ENCODE measurements at regions not wholly inside any gene's neighbourhood (a gene's known extent, or its start where the extent isn't known, plus 50 kb on each side); places are given as distances from the start of the nearest gene placed in this dataset.

GRCh38 chr11:134471087-134471715, 59.2 kb upstream of the B3GAT1 start:
- no peaks in the 10 kb centered on the region for H3K9me3 ChIP-seq
- H3K4me3 ChIP-seq, result no peak overlapping the region
- H3K36me3 ChIP-seq (replicated peaks), result no peaks in the 10 kb centered on the region
- DNase-seq (ENCODE audit: low spot score in 2 of 2), result no peak
- H3K4me1 ChIP-seq, result no peaks in the 10 kb centered on the region
- H3K27me3 ChIP-seq (ENCODE audit: low read depth), result peaks cover 28% of the 10 kb centered on the region
- in situ Hi-C loops (cut with MboI; ENCODE audit: low sequenced_read_pairs), result no loop called here

DNA sequence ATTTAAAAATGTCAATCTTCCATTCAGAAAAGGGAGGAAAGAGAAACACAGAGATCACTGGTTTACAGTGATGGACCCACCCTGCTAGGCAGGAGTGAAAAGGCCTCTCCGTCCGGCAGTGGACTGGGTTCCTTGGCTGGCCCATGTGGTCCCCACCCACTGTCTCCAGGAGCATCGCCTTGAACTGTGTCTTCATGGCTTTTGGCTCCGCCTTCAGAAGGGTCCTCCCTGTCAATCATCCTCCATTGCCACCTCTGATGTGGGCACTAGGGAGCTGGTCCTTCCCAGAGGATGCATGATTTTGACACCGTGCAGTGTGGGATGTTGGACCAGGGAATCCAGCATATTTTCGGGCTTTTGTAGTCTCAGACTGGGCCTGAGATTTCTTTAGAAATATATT, 58.2 kb upstream of the B3GAT1 start:
- Histone ChIP-seq H3K9me3 (no peaks in the 10 kb centered on the region), H3K4me3 (no peak overlapping the region), H3K4me1 (no peaks in the 10 kb centered on the region), H3K36me3 (replicated peaks) (no peaks in the 10 kb centered on the region), H3K27me3 (ENCODE audit: low read depth) (peaks cover 38% of the 10 kb centered on the region)
- in situ Hi-C loops (cut with MboI; ENCODE audit: low sequenced_read_pairs), result no loop called here
- no peak for DNase-seq (ENCODE audit: low spot score in 2 of 2)

GRCh38 chr11:134469627-134470026, 57.6 kb upstream of the B3GAT1 start:
- no peaks in the 10 kb centered on the region for H3K4me1 ChIP-seq
- in situ Hi-C loops (cut with MboI; ENCODE audit: low sequenced_read_pairs), result no loop called here
- H3K4me3 ChIP-seq, result no peak overlapping the region
- H3K27me3 ChIP-seq (ENCODE audit: low read depth), result peaks cover 44% of the 10 kb centered on the region
- no peaks in the 10 kb centered on the region for H3K36me3 ChIP-seq (replicated peaks)
- H3K9me3 ChIP-seq, result no peaks in the 10 kb centered on the region
- DNase-seq (ENCODE audit: low spot score in 2 of 2), result no peak

DNA sequence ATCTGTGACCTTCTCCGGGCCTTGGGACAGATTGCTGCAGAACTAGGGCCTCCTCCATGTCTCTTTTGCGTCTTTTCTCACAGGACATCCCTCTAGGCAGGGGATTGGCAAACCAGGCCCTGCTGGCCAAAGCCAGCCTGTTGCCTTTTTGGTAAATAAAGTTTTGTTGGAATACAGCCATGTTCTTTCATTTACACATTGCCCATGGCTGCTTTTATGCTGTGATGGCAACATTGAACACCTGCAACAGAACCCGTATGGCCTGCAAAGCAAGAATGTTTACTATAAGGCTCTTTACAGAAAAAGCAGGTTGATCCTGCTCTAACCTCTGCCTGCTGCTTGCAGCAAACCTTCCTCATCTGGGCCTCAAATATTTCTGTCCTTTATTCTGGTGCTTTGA, 56.8 kb upstream of the B3GAT1 start:
- Histone ChIP-seq H3K36me3 (replicated peaks) (no peaks in the 10 kb centered on the region), H3K9me3 (no peaks in the 10 kb centered on the region), H3K4me3 (no peak overlapping the region), H3K4me1 (no peaks in the 10 kb centered on the region), H3K27me3 (ENCODE audit: low read depth) (peaks cover 47% of the 10 kb centered on the region)
- in situ Hi-C loops (cut with MboI; ENCODE audit: low sequenced_read_pairs), result no loop called here
- no peak for DNase-seq (ENCODE audit: low spot score in 2 of 2)

GRCh38 chr11:134468081-134468668, 56.1 kb upstream of the B3GAT1 start:
- Histone ChIP-seq H3K36me3 (replicated peaks) (no peaks in the 10 kb centered on the region), H3K9me3 (no peaks in the 10 kb centered on the region), H3K4me3 (no peak overlapping the region), H3K27me3 (ENCODE audit: low read depth) (peaks cover 47% of the 10 kb centered on the region), H3K4me1 (no peaks in the 10 kb centered on the region)
- in situ Hi-C loops (cut with MboI; ENCODE audit: low sequenced_read_pairs), result no loop called here
- no peak for DNase-seq (ENCODE audit: low spot score in 2 of 2)

- Histone ChIP-seq H3K9me3 (no peaks in the 10 kb centered on the region), H3K27me3 (ENCODE audit: low read depth) (peaks cover 44% of the 10 kb centered on the region), H3K36me3 (replicated peaks) (no peaks in the 10 kb centered on the region), H3K4me3 (no peak overlapping the region), H3K4me1 (no peaks in the 10 kb centered on the region)
- in situ Hi-C loops (cut with MboI; ENCODE audit: low sequenced_read_pairs), result no loop called here
- DNase-seq (ENCODE audit: low spot score in 2 of 2), result no peak
Observed at GRCh38 chr11:134466610-134467567, 54.8 kb upstream of the B3GAT1 start.

DNA sequence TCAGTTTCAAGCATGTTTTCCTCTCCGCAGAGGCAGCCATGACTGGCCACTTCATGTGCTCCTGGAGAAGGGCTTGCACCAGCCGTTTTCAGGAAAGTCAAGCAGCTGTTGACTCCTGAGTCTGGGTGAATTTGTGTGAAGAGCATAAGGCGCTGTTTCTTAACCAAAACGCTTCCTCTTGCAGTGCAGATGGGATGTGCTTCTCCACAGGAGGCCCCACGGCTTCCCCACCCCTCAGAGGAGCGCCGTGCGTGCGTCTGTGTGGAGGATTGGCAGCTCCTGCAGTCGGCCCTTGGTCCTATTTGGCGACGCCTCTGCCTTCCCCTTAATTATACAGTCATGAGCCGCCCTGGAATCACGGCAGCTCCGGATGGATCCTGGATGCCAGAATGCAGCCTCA, 54.1 kb upstream of the B3GAT1 start:
- in situ Hi-C loops (cut with MboI; ENCODE audit: low sequenced_read_pairs), result no loop called here
- peaks cover 38% of the 10 kb centered on the region for H3K27me3 ChIP-seq (ENCODE audit: low read depth)
- DNase-seq (ENCODE audit: low spot score in 2 of 2), result no peak

DNA sequence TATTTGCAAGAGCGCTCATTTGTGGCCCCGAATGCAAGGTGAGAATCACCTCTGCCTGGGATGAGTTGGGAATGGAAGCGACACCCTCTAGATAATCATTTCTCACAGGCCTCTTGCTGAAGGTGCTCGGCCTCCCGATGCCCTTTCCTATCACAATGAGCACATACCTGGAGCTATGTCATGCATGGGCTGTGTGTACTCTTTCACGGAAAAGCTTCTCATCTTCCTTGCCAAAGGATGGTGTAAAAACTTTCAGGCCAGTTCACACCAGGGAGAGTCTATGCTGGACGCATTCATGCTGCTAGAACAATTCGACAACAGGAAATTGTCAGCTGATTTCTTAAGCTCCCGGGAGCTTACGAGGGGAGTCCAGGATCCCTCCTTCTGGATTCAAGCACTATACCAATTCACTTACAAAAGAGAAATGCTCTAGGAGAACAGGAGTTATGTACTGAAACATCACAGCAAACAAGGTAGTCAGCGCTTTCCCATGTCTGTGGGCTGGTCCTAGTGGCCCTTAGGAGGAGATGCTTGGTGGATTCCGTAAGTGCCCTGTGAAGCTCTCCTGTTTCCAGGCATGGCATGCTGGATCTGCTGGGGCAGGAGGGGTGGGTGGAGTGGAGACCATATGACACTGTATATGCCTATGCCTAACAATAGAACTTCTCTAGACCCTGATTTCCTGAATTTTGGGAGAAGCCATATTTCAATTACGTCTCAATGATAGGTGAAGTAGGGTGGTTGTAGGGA, 53.1 kb upstream of the B3GAT1 start:
- no peaks in the 10 kb centered on the region for H3K9me3 ChIP-seq
- no peaks in the 10 kb centered on the region for H3K4me1 ChIP-seq
- no peak overlapping the region for H3K4me3 ChIP-seq
- H3K27me3 ChIP-seq (ENCODE audit: low read depth), result peaks cover 33% of the 10 kb centered on the region
- no peaks in the 10 kb centered on the region for H3K36me3 ChIP-seq (replicated peaks)
- DNase-seq (ENCODE audit: low spot score in 2 of 2), result no peak
- in situ Hi-C loops (cut with MboI; ENCODE audit: low sequenced_read_pairs), result no loop called here

More for the DNA sequence above, 54.1 kb upstream of the B3GAT1 start:
- Histone ChIP-seq H3K4me3 (no peak overlapping the region), H3K9me3 (no peaks in the 10 kb centered on the region), H3K36me3 (replicated peaks) (no peaks in the 10 kb centered on the region), H3K4me1 (no peaks in the 10 kb centered on the region)

- no peaks in the 10 kb centered on the region for H3K36me3 ChIP-seq (replicated peaks)
- in situ Hi-C loops (cut with MboI; ENCODE audit: low sequenced_read_pairs), result no loop called here
- peaks cover 32% of the 10 kb centered on the region for H3K27me3 ChIP-seq (ENCODE audit: low read depth)
- H3K4me3 ChIP-seq, result no peak overlapping the region
- DNase-seq (ENCODE audit: low spot score in 2 of 2), result no peak
- H3K4me1 ChIP-seq, result no peaks in the 10 kb centered on the region
- no peaks in the 10 kb centered on the region for H3K9me3 ChIP-seq
Observed at GRCh38 chr11:134464196-134464595, 52.2 kb upstream of the B3GAT1 start.

DNA sequence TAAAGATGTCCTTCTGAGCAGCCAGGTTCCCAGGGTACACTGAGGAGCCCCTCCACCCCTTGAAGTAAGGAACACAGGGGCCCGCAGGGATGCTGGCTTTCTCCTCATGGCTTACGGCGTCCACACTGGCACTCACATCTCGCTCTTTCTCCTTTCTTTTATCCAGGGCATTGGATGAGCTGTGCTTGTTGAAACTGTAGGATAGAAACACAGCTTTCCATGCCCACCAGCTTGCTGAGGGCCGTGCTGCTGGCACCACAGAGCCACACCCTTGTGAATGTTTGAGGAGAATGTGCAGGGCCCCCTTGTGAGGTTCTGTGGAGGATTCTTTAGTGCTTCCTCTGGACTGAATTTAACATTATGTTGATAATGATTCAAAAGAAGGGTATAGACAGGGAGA, 51.7 kb upstream of the B3GAT1 start:
- Histone ChIP-seq H3K27me3 (ENCODE audit: low read depth) (peaks cover 29% of the 10 kb centered on the region), H3K36me3 (replicated peaks) (no peaks in the 10 kb centered on the region), H3K4me3 (no peak overlapping the region), H3K4me1 (no peaks in the 10 kb centered on the region), H3K9me3 (no peaks in the 10 kb centered on the region)
- no peak for DNase-seq (ENCODE audit: low spot score in 2 of 2)
- in situ Hi-C loops (cut with MboI; ENCODE audit: low sequenced_read_pairs), result no loop called here
